ENCODE measurements at regions not wholly inside any gene's neighbourhood (a gene's known extent, or its start where the extent isn't known, plus 50 kb on each side); places are given as distances from the start of the nearest gene placed in this dataset.

- TF ChIP-seq HCFC1 (IDR thresholded peaks at IDR 0.05; ENCODE audit: low read length) (no peak), POLR2AphosphoS5 (IDR thresholded peaks at IDR 0.05; ENCODE audit: low read length) (no peak), IKZF2 (IDR thresholded peaks at IDR 0.05) (no peak), SMARCA5 (IDR thresholded peaks at IDR 0.05) (no peak), CEBPB (IDR thresholded peaks at IDR 0.05; ENCODE audit: borderline replicate concordance in 1 of 2, low read depth in 2 of 2, low read length in 2 of 2) (no peak), CTCF (IDR thresholded peaks at IDR 0.05 in 2 of 3, conservative IDR thresholded peaks at IDR 0.05 in 1 of 3; ENCODE audit: control insufficient read depth in 2 of 3, extremely low read depth in 1 of 3, insufficient read depth in 1 of 3, low read depth in 3 of 3, low read length in 3 of 3) (no peak), EP300 (IDR thresholded peaks at IDR 0.05; ENCODE audit: borderline replicate concordance in 1 of 2, control insufficient read depth in 1 of 2, low read depth in 2 of 2, low read length in 2 of 2) (no peak), ZNF687 (IDR thresholded peaks at IDR 0.05) (no peak), BRCA1 (IDR thresholded peaks at IDR 0.05; ENCODE audit: low read depth, low read length) (no peak), REST (IDR thresholded peaks at IDR 0.05; ENCODE audit: low read depth, low read length) (no peak), EZH2 (IDR thresholded peaks at IDR 0.05; ENCODE audit: borderline replicate concordance, control insufficient read depth, low read depth, low read length) (no peak)
Observed at GRCh38 chr11:37322333-37323194, 724.5 kb upstream of the RAG2 start.

Measured in GM12878 (cell line).